ENCODE measurements at regions not wholly inside any gene's neighbourhood (a gene's known extent, or its start where the extent isn't known, plus 50 kb on each side); places are given as distances from the start of the nearest gene placed in this dataset.

DNA sequence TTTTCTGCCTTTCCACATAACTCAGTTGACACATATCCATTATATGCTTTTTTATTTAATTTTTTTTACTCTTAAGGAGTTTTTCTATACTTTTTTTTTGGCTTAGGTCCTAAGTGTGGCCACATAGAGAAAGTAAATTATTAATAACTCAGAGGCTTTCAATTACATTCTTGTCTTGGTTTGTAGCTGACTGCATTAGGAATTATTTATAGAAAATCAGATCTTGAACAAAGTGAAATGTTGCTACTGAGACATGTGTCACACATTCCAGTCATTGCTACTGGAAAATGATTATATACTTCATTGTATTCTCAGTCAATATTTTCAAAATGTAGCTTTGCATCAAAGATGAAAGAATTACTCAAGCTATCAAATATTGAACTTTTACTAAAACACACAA is 1277.9 kb downstream of the CDY2B start:
- TF ChIP-seq CTCF (IDR thresholded peaks at IDR 0.05), result no peak

GRCh38 chrY:16601626-16602025 is 1278.4 kb downstream of the CDY2B start:
- no peak for TF ChIP-seq CTCF (IDR thresholded peaks at IDR 0.05)

- TF ChIP-seq CTCF (IDR thresholded peaks at IDR 0.05), result no peak
Observed at GRCh38 chrY:16572061-16572460, 1308.0 kb downstream of the CDY2B start.

DNA sequence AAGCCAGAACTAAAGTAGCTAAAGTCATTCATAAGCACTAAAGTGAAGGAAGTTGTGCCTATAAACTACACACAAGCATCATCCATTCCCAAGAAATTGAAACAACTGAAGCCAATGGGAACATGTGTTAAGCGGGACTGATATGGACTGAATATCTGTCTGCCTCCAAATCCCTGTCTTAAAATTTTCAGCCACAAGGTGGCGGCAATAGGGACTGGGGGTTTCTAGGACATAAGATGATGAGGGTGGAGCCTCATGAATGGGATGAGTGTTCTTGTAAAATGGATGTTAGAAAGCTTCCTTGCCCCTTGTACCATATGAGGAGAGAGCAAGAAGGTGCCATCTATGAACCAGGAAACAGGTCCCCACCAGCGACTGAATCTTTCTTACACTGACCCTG is 1317.5 kb downstream of the CDY2B start:
- peak; percentile 24; the same call in 1 of the 2 replicates for TF ChIP-seq CTCF (IDR thresholded peaks at IDR 0.05)

GRCh38 chrY:16522021-16522420 is 1358.0 kb downstream of the CDY2B start:
- TF ChIP-seq CTCF (IDR thresholded peaks at IDR 0.05), result no peak

- no peak for TF ChIP-seq CTCF (IDR thresholded peaks at IDR 0.05)
Observed at GRCh38 chrY:16502733-16503214, 1377.2 kb downstream of the CDY2B start.

DNA sequence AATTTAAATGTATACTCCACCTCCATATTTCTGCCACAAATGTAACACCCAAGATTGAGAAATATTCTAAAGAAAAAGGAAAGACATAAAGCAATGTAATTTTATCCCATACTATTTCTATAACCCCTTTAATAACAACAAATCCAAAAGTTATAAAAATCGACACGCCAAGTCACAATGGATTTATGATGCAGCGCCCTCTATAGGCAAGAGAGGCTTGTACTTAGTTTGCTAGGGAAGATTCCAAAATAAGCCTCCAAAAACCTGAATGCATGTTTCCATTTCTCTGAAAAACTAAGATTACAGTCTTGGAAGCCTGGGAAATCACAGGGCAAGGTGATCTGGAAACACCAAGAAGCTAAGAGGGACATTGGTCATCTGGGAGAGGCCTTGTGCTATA is 1389.3 kb downstream of the CDY2B start:
- no peak for TF ChIP-seq CTCF (IDR thresholded peaks at IDR 0.05)

GRCh38 chrY:16486696-16487215 is 1393.3 kb downstream of the CDY2B start:
- no peak for TF ChIP-seq CTCF (IDR thresholded peaks at IDR 0.05)

Data from LNCAP (cell line).